G401.6 (cell line): ENCODE measurements at regions not wholly inside any gene's neighbourhood (a gene's known extent, or its start where the extent isn't known, plus 50 kb on each side); places are given as distances from the start of the nearest gene placed in this dataset.
A peak's percentile ranks its signal among the peaks of the same experiment; 100 is the strongest.

Source experiments
- FAIRE-seq: peaks from 2 replicates; lab custom pipeline; 2012; peaks lifted over from hg19 to GRCh38; lab: Jason Lieb, UNC

DNA sequence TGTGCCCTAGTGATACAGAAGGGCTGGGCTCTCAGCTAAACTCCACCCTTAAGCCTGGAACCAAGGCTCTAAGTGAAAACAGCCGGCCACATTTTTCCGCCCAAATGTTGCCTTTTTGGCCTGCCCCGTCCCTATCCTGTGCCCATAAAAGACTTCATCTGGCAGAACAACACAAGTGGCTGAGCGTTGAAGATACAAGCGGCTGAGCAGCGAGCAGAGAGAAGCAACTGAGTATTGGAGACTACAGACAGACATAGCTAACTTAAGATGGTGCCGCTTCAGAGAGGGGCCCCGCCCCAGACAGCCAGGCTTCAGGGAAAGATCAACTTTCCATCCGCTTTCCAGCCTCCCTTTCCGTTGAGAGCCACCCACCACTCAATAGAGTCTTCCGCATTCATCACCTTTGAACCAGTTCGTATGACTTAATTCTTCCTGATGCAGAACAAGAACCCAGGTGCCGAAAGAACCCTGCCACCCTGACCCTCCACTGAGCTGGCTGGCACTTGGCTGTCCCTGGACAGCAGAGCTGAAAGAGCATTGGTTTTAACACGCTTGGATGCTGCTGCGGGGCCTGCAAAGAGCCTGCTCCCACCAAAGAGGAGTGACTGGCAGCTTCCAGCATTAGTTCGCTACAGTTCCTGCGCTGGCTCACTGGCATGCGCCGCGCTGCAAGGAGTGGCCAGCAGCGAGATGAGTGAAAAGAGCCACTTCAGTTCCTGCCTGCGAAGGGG lies 853.2 kb upstream of the INTU start:
- no peak for FAIRE-seq

- no peak for FAIRE-seq
Observed at GRCh38 chr4:126783191-126783590, 849.6 kb upstream of the INTU start.

- no peak for FAIRE-seq
Observed at GRCh38 chr4:126784966-126785580, 847.7 kb upstream of the INTU start.

GRCh38 chr4:126790633-126791032 lies 842.1 kb upstream of the INTU start:
- no peak for FAIRE-seq

DNA sequence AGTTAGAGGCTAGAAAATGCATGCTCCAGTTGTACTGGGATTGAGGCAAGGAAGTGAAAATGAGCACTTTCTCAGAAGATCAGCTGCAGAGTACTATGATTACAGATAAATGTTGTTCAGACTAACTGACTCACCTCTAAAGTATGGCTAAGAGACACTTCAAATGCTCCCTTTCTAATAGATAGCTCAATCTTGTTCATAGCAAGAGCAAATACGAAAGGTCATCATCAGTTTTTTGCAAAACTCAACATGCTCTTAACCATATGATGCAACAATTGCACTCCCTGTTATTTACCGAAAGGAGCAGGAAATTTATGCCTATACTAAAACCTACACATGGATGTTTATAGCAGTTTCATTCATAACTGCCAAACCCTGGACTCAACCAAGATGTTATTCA lies 838.4 kb upstream of the INTU start:
- FAIRE-seq = no peak

- FAIRE-seq = no peak
Observed at GRCh38 chr4:126798214-126798613, 834.5 kb upstream of the INTU start.

DNA sequence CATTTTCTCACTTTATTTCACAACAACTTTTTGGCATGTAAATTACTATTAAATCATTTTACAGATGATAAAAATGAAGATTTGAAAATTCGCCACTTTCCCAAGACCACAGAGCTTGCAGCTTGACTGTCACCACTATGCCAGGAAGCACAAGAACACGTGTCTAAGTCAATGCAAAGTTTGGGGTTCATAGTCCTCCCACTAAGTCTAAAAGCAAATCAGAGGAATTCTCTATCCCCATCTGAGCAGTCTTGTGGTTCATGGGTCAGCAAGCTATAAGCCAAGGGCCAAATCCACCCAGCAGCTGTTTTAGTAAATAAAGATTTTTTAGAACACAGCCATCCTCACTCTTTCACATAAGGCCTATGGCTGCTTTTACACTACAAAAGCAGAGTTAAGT lies 833.3 kb upstream of the INTU start:
- no peak for FAIRE-seq

GRCh38 chr4:126799971-126800574 lies 832.7 kb upstream of the INTU start:
- FAIRE-seq = no peak

GRCh38 chr4:126800575-126801141 lies 832.1 kb upstream of the INTU start:
- FAIRE-seq = no peak

GRCh38 chr4:126807132-126807531 lies 825.6 kb upstream of the INTU start:
- no peak for FAIRE-seq

- no peak for FAIRE-seq
Observed at GRCh38 chr4:126812076-126812475, 820.7 kb upstream of the INTU start.

DNA sequence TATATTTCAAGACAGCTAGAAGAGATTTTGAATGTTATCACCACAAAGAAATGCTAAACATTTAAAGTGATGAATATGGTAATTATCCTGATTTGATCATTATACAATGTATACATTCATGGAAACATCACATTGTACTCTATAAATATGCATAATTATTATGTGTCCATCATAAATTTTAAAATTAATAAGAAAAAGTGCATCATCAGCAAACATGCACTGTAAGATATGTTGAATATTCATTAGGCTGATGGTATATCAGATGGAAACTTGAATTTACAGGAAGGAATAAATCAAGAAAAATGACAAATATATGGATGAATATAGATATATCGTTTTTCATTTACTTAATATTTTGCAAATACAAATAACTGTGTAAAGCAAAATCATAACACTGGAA lies 812.1 kb upstream of the INTU start:
- peak; percentile 15 for FAIRE-seq

DNA sequence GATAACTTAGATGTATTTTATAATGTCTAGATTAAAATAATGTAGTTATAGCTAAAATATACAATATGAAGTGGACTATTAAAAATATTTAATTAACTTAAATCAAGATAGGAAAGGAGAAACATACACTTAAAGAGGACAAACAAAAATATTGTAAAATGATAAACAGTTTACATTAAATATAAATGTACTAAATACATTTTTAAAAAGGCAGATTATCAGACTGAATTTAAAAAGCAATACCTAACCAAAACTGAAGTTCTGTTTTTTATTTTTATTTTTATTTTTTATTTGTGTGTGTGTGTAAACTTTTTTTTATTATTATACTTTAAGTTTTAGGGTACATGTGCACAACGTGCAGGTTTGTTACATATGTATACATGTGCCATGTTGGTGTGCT lies 811.6 kb upstream of the INTU start:
- peak; percentile 6 for FAIRE-seq

DNA sequence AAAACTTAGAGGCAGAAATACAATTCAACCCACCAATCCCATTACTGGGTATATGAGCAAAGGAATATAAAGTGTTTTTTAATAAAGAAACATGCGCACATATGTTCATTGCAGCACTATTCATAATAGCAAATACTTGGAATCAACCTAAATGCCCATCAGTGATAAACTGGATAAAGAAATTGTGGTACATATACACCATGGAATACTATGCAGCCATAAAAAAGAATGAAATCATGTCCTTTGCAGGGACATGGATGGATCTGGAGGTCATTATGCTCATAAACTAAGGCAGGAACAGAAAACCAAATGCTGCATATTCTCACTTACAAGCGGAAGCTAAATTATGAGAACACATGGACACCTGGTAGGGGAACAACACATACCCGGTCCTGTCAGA lies 807.7 kb upstream of the INTU start:
- no peak for FAIRE-seq

DNA sequence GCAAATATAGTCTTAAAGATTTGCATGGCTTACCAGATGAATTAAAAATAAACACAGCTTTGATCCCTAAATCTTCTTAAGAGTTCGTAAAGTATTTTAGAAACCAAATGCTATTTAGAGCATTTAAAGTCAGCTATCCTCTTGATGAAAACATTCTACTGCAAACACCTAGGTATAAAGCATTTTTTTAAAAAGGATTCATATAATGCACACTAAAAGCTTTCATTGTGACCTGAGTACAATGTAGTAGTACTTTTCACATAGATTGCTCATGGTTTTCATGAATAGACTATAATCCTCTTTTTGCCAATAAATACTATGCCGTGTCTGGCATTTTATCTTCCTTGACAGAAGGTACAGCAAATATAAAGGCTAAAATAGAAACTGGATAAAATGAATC lies 805.1 kb upstream of the INTU start:
- FAIRE-seq = no peak

DNA sequence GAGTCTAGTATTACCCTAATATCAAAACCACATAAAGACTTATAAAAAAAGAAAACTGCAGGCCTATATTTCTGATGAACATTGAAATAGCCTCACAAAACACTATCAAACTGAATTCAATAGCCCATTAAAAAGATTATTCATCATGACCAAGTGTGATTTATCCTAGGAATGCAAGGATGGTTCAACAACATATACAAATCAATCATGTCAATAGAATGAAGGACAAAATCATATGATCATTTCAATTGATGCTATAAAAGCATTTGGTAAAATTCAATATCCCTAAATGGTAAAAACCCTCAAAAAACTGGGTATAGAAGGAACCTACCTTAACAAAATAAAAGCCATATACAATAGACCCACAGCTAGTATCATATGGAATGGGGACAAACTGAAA lies 797.9 kb upstream of the INTU start:
- no peak for FAIRE-seq

GRCh38 chr4:126838941-126839679 lies 793.6 kb upstream of the INTU start:
- no peak for FAIRE-seq

- no peak for FAIRE-seq
Observed at GRCh38 chr4:126843492-126844067, 789.2 kb upstream of the INTU start.

- FAIRE-seq = no peak
Observed at GRCh38 chr4:126850286-126850685, 782.5 kb upstream of the INTU start.

DNA sequence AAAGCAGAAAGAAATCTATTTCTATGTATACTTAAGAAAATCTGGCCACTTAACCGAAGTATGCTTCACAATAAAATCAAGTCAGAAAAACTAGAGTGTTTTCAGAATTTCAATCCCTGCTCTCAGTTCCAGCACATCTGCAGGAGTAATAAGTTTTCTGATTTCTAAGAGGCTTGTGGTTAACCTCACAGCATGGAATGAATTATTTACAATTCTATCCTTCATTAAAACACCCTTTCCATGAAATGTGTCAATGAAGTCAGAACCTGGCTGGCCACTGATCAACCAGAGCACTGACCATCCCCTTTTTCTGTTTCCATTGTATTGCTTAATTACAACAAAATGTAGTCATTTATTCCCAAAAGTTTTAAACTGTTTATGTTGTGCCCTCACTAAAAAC lies 781.4 kb upstream of the INTU start:
- no peak for FAIRE-seq

GRCh38 chr4:126853715-126854114 lies 779.0 kb upstream of the INTU start:
- no peak for FAIRE-seq

GRCh38 chr4:126856906-126857305 lies 775.9 kb upstream of the INTU start:
- no peak for FAIRE-seq
